ENCODE measurements at regions not wholly inside any gene's neighbourhood (a gene's known extent, or its start where the extent isn't known, plus 50 kb on each side); places are given as distances from the start of the nearest gene placed in this dataset.

DNA sequence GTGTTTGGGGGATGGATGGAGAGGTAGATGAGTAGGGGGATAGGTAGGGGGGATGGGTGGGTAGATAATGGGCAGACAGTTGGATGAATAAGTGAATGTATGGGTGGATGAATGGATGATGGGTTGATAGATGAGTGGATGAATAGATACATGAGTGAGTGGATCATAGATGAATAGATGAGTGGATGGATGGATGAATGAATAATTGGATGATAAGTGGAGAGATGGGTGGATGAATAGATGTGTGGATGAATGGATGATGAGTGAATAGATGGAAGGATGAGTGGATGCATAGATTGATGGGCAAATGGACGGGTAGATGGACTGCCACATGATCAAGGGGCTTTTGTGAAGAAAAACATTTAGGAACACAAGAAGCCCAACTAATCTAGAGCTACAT, 133.3 kb upstream of the F3 start:
- DNase-seq (ENCODE audit: low spot score) = no peak
- TF ChIP-seq FOXA1 (IDR thresholded peaks at IDR 0.05) (no peak), JUND (IDR thresholded peaks at IDR 0.05) (no peak), NR2F2 (IDR thresholded peaks at IDR 0.05) (no peak), RXRA (IDR thresholded peaks at IDR 0.05) (no peak), TAF1 (conservative IDR thresholded peaks at IDR 0.05) (no peak), YY1 (IDR thresholded peaks at IDR 0.05) (no peak), RAD21 (IDR thresholded peaks at IDR 0.05) (no peak), HNF4A (conservative IDR thresholded peaks at IDR 0.05) (no peak), FOXA2 (IDR thresholded peaks at IDR 0.05) (no peak), HNF4G (IDR thresholded peaks at IDR 0.05) (no peak), EGR1 (IDR thresholded peaks at IDR 0.05; ENCODE audit: low read depth in 2 of 2) (no peak)
- TF ChIP-seq, protein P1, sequence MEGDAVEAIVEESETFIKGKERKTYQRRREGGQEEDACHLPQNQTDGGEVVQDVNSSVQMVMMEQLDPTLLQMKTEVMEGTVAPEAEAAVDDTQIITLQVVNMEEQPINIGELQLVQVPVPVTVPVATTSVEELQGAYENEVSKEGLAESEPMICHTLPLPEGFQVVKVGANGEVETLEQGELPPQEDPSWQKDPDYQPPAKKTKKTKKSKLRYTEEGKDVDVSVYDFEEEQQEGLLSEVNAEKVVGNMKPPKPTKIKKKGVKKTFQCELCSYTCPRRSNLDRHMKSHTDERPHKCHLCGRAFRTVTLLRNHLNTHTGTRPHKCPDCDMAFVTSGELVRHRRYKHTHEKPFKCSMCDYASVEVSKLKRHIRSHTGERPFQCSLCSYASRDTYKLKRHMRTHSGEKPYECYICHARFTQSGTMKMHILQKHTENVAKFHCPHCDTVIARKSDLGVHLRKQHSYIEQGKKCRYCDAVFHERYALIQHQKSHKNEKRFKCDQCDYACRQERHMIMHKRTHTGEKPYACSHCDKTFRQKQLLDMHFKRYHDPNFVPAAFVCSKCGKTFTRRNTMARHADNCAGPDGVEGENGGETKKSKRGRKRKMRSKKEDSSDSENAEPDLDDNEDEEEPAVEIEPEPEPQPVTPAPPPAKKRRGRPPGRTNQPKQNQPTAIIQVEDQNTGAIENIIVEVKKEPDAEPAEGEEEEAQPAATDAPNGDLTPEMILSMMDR (IDR thresholded peaks at IDR 0.05; ENCODE audit: low read depth, low read length, missing input control) = no peak
- TF ChIP-seq, protein P2, sequence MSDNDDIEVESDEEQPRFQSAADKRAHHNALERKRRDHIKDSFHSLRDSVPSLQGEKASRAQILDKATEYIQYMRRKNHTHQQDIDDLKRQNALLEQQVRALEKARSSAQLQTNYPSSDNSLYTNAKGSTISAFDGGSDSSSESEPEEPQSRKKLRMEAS (IDR thresholded peaks at IDR 0.05) = no peak
- TF ChIP-seq, protein P3, sequence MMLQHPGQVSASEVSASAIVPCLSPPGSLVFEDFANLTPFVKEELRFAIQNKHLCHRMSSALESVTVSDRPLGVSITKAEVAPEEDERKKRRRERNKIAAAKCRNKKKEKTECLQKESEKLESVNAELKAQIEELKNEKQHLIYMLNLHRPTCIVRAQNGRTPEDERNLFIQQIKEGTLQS (IDR thresholded peaks at IDR 0.05) = no peak
- TF ChIP-seq, protein P4, sequence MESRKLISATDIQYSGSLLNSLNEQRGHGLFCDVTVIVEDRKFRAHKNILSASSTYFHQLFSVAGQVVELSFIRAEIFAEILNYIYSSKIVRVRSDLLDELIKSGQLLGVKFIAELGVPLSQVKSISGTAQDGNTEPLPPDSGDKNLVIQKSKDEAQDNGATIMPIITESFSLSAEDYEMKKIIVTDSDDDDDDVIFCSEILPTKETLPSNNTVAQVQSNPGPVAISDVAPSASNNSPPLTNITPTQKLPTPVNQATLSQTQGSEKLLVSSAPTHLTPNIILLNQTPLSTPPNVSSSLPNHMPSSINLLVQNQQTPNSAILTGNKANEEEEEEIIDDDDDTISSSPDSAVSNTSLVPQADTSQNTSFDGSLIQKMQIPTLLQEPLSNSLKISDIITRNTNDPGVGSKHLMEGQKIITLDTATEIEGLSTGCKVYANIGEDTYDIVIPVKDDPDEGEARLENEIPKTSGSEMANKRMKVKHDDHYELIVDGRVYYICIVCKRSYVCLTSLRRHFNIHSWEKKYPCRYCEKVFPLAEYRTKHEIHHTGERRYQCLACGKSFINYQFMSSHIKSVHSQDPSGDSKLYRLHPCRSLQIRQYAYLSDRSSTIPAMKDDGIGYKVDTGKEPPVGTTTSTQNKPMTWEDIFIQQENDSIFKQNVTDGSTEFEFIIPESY (IDR thresholded peaks at IDR 0.05) = no peak
- WGBS = 92% methylated on average over 1 of the region's 1 CpG

DNA sequence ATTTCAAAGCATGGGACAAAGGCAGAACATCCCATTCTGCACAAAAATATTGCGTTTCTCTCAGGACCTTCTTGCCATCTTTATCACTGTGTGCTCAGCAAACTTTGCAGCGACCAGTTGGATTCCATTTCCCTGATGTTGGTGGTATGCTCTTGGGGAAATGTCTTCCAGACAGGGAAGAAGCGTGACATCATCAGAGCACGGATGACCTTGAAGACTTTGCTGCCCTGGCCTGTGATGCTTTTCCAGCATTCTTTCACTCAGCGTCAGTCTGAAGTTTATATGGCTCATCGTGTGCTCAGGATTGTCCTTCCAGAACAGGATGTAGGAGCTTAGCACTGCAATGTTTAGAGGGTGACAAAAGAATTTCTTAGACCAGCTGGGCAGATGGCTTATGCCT, 131.4 kb upstream of the F3 start:
- TF ChIP-seq NR2F2 (IDR thresholded peaks at IDR 0.05) = no peak
- TF ChIP-seq, protein P2 (IDR thresholded peaks at IDR 0.05) = no peak
- TF ChIP-seq, protein P3 (IDR thresholded peaks at IDR 0.05) = no peak
- no peaks in the 10 kb centered on the region for H3K4me1 ChIP-seq (ENCODE audit: control insufficient read depth in 4 of 4, insufficient read depth in 4 of 4, low read length in 3 of 4)
- H3K36me3 ChIP-seq (ENCODE audit: control insufficient read depth in 4 of 4, insufficient read depth in 3 of 4, low read depth in 1 of 4, low read length in 3 of 4) = no peaks in the 10 kb centered on the region
- H3K27ac ChIP-seq (ENCODE audit: low read depth in 1 of 2, low read length in 2 of 2) = no peak overlapping the region
- H3K9me3 ChIP-seq (ENCODE audit: control insufficient read depth in 4 of 4, low read length in 3 of 4) = no peaks in the 10 kb centered on the region
- H3K27me3 ChIP-seq (ENCODE audit: control insufficient read depth in 4 of 4, insufficient read depth in 4 of 4, low read length in 3 of 4) = no peaks in the 10 kb centered on the region
- no peak for DNase-seq (ENCODE audit: low spot score)
- 91% methylated on average over 6 of the region's 6 CpGs for WGBS
- no peak overlapping the region for H3K9ac ChIP-seq (ENCODE audit: low read depth in 1 of 2, low read length in 2 of 2)
- no peak overlapping the region for H3K4me3 ChIP-seq (ENCODE audit: low read depth in 1 of 3, low read length in 3 of 3)

More for the DNA sequence above, 133.3 kb upstream of the F3 start:
- Histone ChIP-seq H3K27me3 (ENCODE audit: control insufficient read depth in 4 of 4, insufficient read depth in 4 of 4, low read length in 3 of 4) (no peaks in the 10 kb centered on the region), H3K4me3 (ENCODE audit: low read depth in 1 of 3, low read length in 3 of 3) (no peak overlapping the region), H3K9ac (ENCODE audit: low read depth in 1 of 2, low read length in 2 of 2) (no peak overlapping the region), H3K36me3 (ENCODE audit: control insufficient read depth in 4 of 4, insufficient read depth in 3 of 4, low read depth in 1 of 4, low read length in 3 of 4) (no peaks in the 10 kb centered on the region), H3K27ac (ENCODE audit: low read depth in 1 of 2, low read length in 2 of 2) (no peak overlapping the region), H3K4me1 (ENCODE audit: control insufficient read depth in 4 of 4, insufficient read depth in 4 of 4, low read length in 3 of 4) (no peaks in the 10 kb centered on the region), H3K9me3 (ENCODE audit: control insufficient read depth in 4 of 4, low read length in 3 of 4) (no peaks in the 10 kb centered on the region)

All from liver (tissue), 8 donors.